Thymus (tissue), 11 donors: ENCODE measurements at regions not wholly inside any gene's neighbourhood (a gene's known extent, or its start where the extent isn't known, plus 50 kb on each side); places are given as distances from the start of the nearest gene placed in this dataset.
"Not testable (repeated sequence)": the region's sequence is repeated elsewhere in the genome, so short reads cannot be mapped to it uniquely, and the experiment has no call there.

ENCODE experiments used
- DNase-seq, 9 donors: peaks; one replicate each; pipeline ENCODE4 v3.0.0-alpha.2; 2013; ENCODE audit warnings: low spot score in 9 of 9, low read depth in 6 of 9, missing footprints in 1 of 9
- H3K27ac ChIP-seq, 2 donors: one replicate each; pipeline ENCODE4 v1.5.1; 2013; ENCODE audit warnings: control low read depth in 1 of 2, low read depth in 1 of 2, low read length in 1 of 2, mild to moderate bottlenecking in 1 of 2, moderate library complexity in 1 of 2
- H3K27me3 ChIP-seq, 2 donors: one replicate each; pipeline ENCODE4 v1.5.1; 2013; ENCODE audit warnings: low read length in 1 of 2; ENCODE audit not compliant: control insufficient read depth in 2 of 2, insufficient read depth in 1 of 2
- H3K36me3 ChIP-seq, 2 donors: one replicate each; pipeline ENCODE4 v1.5.1; 2013; ENCODE audit warnings: low read length in 1 of 2, mild to moderate bottlenecking in 1 of 2, moderate library complexity in 1 of 2; ENCODE audit not compliant: control insufficient read depth in 2 of 2, insufficient read depth in 2 of 2
- H3K4me1 ChIP-seq, 2 donors: one replicate each; pipeline ENCODE4 v1.5.1; 2013; ENCODE audit warnings: low read length in 2 of 2; ENCODE audit not compliant: control insufficient read depth in 2 of 2, insufficient read depth in 2 of 2
- H3K4me3 ChIP-seq, 2 donors: one replicate each; pipeline ENCODE4 v1.5.1; 2013; ENCODE audit warnings: low read length in 2 of 2, control low read depth in 1 of 2, mild to moderate bottlenecking in 1 of 2
- H3K9me3 ChIP-seq, 2 donors: one replicate each; pipeline ENCODE4 v1.5.1; 2013; ENCODE audit warnings: low read length in 1 of 2, mild to moderate bottlenecking in 1 of 2; ENCODE audit not compliant: control insufficient read depth in 2 of 2, insufficient read depth in 1 of 2
- WGBS: extraction: QIAGEN DNeasy Blood & Tissue Kit; methylation state at CpG from one replicate; pipeline ENCODE4 v1.1.7; 2013; 5-methylcytosine and 5-hydroxymethylcytosine counted together
- donor health status: healthy.

- H3K27me3 ChIP-seq: no peaks in the 10 kb centered on the region
- H3K27ac ChIP-seq: no peak overlapping the region
- 6% methylated on average over 2 of the region's 2 CpGs for WGBS
- H3K9me3 ChIP-seq: no peaks in the 10 kb centered on the region
- H3K4me1 ChIP-seq: no peaks in the 10 kb centered on the region
- H3K4me3 ChIP-seq: no peak overlapping the region
- DNase-seq: no peak
- no peaks in the 10 kb centered on the region for H3K36me3 ChIP-seq
These were observed 76.0 kb upstream of the NECTIN3 start for GRCh38 chr3:110995461-110996231.

GRCh38 chr3:110998766-110999165 is 72.8 kb upstream of the NECTIN3 start:
- not testable (repeated sequence) for DNase-seq, H3K4me1 ChIP-seq, H3K36me3 ChIP-seq, H3K4me3 ChIP-seq, H3K9me3 ChIP-seq, H3K27ac ChIP-seq, H3K27me3 ChIP-seq
- WGBS: 76% methylated on average over 2 of the region's 2 CpGs

- H3K4me3 ChIP-seq, H3K27me3 ChIP-seq, DNase-seq, H3K27ac ChIP-seq, H3K4me1 ChIP-seq, H3K9me3 ChIP-seq, H3K36me3 ChIP-seq: not testable (repeated sequence)
- 83% methylated on average over 4 of the region's 4 CpGs for WGBS
These were observed 65.1 kb upstream of the NECTIN3 start for GRCh38 chr3:111006485-111006884.

GRCh38 chr3:111012388-111013248 is 59.0 kb upstream of the NECTIN3 start:
- Histone ChIP-seq H3K27ac (no peak overlapping the region), H3K36me3 (no peaks in the 10 kb centered on the region), H3K4me1 (no peaks in the 10 kb centered on the region), H3K4me3 (no peak overlapping the region), H3K9me3 (no peaks in the 10 kb centered on the region), H3K27me3 (no peaks in the 10 kb centered on the region)
- DNase-seq: peak in 1 of 9 donors; percentile 7
- 68% methylated on average over 7 of the region's 7 CpGs for WGBS
